ENCODE measurements at regions not wholly inside any gene's neighbourhood (a gene's known extent, or its start where the extent isn't known, plus 50 kb on each side); places are given as distances from the start of the nearest gene placed in this dataset.

DNA sequence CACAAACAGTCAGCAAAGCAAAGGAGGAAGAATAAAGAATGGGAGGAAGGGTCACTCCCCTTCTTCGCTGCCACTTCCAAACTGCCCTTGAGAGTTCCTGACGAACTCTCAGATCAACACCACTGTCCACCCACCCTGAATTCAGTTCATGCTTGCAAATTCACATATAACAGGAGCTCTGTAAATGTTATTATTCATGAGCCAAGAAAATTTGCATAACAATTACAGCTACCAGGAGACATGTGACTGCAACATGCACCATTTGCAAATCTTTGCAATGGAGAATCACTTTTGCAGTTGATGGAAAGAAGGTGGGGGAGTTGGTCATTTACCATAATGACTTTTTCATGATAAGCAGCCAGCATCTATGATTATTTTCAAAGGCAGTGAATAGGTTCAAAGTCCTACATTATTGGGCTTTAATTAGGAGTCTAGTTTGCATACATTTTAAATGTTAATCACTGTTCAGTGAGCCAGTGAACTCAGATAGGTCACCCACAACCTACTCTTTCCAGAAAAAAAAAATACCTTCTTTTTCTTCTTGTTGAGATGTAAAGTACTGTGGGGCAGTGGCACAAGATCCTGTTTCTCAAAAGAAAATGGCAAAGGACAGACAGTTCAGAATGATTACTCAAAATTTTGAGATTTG lies 149.7 kb downstream of the CAAP1 start:
- DNase-seq (ENCODE audit: low read depth), result no peak

DNA sequence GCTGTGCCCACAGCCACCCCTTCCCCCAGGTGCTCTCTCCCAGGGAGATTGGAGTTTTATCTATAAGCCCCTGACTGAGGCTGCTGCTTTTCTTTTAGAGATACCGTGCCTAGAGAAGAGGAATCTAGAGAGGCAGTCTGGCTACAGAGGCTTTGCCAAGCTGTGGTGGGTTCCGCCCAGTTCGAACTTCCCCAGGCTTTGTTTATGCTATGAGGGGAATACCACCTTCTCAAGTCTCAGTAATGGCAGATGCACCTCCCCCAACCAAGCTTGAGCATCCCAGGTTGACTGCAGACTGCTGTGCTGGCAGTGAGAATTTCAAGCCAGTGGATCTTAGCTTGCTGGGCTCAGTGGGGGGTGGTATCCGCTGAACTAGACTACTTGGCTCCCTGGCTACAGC lies 157.4 kb downstream of the CAAP1 start:
- no peak for DNase-seq (ENCODE audit: low read depth)

DNA sequence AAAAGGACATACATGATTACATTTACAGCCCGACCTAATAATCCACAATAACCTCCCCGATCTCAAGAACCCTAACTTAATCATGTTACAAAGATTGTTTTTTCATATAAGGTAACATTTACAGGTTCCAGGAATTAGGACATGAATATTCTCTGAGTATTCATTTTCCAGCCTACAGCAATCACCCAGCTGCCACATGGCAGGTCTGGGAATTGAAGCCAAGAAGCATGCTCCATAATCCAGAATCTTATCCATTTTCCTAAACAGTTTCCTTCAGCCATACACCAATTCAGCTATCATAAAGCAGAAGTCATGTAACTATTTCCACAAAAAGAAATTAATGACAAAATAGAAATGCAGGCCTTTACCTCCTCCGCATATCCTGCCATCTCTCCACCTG lies 163.4 kb downstream of the CAAP1 start:
- no peak for DNase-seq (ENCODE audit: low read depth)

DNA sequence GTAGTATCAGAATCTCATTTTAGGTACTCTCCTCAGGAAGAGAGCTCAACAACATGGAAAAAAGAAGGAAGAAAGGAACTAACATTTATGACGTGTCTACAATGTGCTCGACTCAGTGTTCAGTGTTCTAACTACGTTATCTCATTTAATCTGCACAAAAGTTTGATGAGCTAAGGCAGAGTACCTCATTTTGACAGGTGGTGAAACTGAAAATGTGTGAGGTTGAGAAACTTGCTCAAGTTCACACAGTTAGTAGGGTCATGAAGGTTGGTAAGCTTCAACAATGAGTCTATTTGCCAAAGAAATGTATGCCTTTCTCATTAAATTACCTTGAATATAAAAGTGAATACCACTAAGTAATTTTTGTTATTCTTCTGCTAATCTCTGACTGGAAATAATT lies 165.1 kb downstream of the CAAP1 start:
- DNase-seq (ENCODE audit: low read depth), result no peak

DNA sequence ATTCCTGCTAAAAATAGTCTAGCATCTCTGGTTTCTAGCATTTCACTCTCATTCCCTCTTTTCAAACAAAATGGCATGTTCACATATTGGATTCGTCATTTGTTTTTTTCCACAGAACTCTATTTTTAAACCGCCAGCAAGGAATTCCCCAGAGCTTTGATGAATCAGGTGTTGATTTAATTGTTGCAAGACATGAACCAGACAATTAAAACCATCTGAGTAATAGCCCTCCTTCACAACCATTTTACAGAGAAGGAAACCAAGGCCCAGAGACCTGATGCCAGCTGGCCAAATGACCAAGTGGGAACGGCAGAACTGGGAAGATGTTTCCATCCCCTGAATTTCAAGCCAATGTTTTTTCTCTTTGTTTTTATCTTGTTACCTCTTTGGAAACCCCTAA lies 167.0 kb downstream of the CAAP1 start:
- no peak for DNase-seq (ENCODE audit: low read depth)

DNA sequence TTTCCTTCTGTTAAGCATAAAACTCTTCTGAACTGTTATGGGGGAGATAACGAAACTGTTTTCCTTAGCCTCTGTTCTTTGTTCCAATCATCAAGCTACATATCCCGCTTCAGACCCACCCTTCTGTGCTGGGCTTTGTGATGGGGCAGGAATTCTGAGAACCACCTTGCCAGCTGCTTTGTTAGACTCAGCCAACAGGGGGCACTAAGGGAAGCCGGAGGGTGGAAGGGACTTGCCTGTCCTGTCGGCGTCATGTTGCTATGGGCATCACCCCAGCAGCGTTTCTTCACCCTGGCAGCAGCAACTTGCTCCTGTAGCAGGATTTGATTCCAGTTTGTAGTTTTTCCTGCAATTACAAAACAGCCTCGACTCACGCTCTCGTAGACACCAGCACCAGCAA lies 169.1 kb downstream of the CAAP1 start:
- no peak for DNase-seq (ENCODE audit: low read depth)

DNA sequence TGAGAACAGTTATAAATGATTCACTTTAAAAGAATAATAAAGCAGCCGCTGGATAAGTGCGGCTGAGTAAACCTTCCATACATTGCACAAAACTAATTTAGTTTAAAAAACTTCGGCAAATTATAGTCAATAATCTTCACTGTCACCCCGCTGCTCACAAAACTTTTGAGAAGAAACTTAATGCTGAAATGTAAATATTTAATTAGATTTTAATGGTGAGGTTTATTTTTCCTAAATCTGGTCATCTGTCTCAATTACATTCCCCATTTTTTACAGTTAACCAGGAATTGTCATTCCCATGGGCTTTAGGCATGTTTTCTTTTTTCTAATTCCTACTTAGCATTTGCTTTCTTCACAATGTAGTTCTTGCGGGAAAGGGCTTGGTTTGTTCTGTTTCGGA lies 169.8 kb downstream of the CAAP1 start:
- no peak for DNase-seq (ENCODE audit: low read depth)

DNA sequence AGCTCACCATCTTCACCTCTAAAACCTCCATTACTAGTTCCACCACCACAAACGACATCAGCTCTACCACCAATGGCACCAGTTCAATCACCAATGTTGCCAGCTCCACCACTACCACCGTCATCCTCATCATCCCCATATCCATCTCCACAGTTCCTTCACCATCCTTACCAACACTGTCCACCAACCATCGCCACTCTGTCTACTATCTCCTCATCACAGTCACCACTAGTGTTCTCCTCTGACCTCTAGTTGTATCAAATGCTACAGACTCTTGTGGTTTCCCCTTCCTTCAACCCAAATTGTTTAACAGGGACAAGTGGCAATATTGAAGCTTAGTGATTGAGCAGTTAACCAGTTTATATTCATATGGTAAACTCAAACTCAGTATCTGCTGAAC lies 182.6 kb downstream of the CAAP1 start:
- no peak for DNase-seq (ENCODE audit: low read depth)

DNA sequence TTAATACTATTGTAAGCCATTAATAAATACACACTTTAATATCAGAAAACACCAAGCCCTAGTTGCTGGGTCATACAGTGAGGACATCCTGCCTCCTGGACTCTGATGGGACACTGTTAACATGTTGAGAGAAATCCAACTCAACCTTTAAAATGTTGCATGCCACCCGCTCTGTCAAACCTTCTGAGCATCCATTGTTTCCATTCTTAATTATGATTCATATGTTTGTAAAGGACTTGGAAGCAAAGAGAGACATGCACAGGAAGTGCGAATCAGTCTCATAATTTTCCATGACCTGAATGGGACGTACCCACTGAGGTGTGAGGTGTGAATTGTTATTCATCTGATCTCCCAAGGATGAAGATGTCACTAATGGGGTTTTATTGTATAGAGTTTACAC lies 186.4 kb downstream of the CAAP1 start:
- DNase-seq (ENCODE audit: low read depth), result no peak

DNA sequence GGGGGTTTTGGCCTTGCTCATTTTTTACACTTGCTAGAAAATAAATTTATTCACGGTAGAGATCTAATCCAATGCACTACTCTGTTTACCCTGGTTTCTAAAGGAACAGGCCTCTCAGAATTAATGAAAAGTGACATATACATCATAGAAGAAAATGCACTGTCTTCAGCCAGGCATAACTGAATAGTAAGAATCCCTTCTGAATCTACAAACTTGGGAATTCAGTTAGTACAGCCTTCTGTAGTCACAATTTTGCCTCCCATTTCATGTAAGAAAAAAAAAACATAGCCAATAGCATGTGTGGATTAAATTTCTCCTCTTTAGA lies 197.3 kb downstream of the CAAP1 start:
- no peak for DNase-seq (ENCODE audit: low read depth)

DNA sequence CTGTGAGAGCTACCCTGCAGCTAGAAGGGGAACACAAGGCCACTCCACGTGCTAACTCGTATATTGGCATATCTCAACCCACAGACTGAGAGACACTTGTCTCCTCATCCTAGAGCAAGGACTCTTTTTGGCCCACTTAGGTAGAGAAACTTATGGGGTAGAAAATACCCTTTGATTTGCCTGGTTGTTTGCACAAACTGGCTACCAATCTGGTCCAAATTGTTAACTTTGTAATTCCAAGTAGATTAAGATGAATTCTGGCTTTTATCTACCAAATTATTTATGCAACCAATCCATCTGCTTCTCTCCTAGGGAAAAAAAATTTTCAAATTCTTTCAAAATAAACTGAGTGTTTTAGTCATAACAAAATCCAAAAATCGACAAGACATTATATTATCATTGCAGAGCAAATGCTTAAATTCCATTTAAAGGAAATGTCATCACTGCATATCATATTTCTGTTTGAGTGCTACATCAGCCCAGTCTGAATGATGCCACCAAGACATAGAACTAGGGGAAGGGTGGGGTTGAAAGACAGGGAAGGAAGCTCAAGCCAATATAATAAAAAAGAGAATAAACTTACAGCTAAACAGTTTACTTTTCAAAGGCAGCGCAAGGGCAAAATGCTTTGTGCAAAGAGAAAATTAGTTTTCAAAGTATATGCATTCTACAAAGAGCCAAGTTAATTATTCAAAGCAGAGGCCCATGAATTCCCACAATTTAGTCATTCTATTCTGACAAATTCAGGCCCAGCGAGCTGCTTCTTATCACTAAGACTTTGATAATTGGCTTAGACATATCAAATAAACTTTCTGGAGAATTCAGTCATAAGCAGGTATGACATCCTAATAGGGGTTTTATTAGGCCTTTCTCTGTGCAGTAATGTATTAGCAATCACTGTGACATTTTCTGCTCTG lies 198.0 kb downstream of the CAAP1 start:
- no peak for DNase-seq (ENCODE audit: low read depth)

DNA sequence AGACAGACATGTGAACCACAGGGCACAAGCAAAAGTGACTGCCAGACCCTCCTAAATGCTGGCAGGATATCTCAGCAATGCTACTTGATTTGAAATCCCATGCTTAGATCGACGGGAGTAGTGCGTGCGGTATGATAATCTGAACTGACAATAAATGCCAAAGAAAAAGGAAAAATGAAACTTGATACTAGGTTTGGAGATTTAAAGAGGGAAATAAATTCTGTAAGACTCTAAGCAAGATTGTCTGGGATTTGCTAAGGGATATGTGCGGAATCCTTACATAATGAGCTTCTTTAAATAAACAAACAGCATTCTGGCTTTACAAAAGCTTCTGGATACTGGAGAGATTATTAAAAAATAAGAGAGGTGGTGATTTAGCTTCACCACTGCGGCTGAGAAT lies 203.6 kb downstream of the CAAP1 start:
- no peak for DNase-seq (ENCODE audit: low read depth)

DNA sequence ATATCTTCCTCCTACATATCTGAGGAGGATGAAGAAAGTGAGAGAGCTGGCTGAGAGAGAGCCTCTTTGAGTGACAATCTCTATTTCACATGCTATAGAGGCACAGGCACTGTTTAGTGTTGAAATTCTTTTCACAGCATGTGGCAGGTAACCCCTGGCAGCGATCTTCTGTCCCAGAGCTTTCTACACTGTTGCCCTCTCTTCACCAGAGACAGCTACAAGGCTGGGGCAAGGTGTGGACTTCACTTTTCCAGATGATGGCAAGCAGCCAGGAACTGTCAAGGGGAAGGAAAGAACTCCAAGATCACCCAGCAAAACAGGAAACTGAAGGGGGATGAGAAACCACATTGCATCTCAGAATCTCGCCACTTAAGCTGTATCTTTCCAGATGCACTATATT lies 205.2 kb downstream of the CAAP1 start:
- no peak for DNase-seq (ENCODE audit: low read depth)

DNA sequence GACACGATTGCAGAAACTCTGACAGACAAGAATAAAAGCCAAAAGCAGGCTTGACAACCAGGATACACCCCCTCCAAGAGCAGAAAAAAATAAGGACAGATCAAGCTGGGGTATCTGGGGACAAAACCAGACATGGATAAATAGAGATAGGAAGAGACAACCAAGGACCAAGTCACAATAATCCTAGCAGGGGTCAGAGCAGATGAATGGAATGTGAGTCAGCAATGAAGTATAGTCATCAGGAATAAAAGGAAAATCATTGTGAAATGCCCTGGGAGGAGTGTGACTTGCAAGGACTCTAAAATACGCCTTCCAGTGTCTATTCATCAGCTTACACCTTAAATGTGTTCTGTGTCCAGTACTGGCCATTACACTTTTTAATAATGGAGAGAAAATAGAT lies 206.8 kb downstream of the CAAP1 start:
- peak; percentile 1 for DNase-seq (ENCODE audit: low read depth)

DNA sequence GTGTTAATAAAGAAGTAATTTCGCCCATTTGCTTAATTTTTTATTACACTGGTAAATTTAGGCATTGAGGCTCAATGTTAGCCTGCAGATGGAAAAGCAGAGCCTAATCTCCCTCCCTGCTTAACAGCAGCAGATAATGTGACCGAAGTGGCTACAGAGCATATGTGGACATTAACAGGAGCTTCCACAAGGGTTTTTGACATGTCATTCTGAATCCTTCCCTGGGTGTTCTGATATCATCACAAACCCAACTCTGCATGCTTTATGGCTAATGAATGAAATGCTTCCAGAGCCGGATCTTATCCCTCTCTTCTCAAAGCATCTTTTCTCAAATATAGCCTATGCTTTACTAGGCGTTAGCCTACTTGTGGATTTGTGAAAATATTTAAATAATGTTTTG lies 208.6 kb downstream of the CAAP1 start:
- DNase-seq (ENCODE audit: low read depth), result no peak

DNA sequence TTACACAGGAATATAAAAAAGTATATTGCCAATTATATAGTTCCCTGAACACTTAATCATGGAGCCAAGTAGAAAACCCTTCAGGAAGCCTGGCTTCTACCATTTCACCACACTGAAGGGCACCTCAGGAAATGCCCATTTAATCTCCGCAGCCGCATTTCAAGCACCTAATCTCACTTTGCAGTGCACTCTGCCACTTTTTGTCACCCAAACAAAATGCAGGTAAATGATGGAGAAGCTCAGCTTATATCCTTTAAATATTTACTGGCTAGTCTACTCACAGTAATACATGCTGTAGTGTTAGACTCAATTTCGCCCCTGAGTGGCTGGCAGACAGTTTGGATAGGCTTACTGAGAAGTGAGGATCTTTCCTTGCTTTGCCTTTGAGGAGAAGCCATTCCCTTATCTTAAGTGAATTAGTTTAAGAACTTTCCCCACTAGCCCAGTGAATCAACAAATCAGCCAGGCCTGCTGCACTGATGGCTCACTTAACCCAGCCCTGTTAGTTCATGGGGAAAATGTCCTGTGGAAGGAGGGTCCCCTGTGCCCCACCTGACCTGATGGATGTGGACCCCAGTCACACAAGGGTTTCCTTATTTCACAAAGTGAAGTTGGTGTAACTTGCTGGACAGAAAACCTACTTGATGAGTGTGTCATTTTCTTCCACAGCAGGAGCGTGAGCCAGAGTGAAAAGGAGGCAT lies 209.7 kb downstream of the CAAP1 start:
- DNase-seq (ENCODE audit: low read depth), result no peak

DNA sequence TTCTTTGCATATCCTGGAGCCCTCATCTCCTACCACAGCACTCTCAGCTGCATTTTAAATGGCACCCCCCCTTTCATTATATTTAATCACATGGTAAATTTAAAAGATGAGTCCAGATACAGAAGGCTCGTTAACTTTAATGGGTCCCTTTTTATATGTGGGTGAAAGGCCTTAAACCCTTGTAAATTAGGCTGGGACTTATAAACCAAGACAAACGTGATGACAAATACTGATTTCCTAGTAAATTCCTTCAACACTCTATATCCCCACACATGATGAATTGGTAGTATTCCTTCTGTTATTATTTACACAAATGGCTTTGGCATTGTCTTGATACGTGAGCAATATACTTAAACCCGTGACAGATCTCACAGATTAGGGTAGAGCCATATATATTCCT lies 210.6 kb downstream of the CAAP1 start:
- no peak for DNase-seq (ENCODE audit: low read depth)

DNA sequence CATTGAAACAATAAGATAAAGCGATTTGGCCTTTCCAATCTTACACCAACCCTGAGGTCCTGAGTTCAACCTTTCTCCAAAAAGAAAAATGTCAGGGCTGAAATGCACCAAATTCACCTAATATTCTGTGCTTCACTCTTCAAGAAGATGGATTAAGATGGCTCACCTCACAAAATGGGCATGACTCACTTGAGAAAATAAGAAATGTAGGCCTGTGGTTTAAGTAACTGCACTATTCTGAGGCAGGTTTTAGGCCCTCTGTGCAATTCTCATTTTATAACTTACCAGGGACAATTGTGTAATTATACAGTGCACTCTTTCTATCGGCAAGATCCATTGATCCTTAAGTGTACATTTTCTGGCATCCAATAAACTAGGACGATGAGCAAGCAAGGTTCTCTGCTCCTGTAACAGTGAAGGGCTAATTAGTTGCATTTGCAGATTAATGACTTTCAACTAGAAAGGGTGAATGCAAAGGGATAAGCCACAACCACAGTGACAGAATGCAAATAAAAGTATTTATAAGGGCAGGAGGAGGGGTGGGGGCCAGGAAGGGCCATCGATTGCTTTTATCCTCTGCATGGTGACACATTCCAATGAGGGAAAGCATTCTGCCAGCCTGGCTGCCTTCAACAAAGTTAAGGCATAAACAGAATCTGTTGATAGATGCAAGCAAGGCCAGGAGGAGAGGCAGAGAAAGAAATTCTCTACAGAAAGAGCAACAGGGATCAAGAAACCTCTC lies 214.5 kb downstream of the CAAP1 start:
- no peak for DNase-seq (ENCODE audit: low read depth)

DNA sequence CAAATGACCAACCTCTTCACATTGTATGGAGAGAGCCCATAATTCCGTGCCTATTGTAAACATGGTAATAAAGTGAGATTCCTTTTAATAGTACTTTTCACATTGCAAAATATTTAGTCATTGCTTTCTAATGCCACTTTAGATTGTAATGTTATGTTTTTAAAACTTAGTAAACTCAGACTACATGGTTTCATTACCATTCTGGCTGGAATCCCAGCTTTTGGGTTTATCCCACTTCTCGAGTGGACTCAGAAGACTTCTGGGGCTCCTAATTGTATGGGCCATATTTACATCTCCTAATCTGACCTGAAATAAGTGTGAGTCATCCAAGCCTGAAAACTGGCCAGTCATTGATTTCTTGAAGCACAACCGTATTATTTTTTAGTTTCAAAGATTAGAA lies 217.6 kb downstream of the CAAP1 start:
- DNase-seq (ENCODE audit: low read depth), result no peak

DNA sequence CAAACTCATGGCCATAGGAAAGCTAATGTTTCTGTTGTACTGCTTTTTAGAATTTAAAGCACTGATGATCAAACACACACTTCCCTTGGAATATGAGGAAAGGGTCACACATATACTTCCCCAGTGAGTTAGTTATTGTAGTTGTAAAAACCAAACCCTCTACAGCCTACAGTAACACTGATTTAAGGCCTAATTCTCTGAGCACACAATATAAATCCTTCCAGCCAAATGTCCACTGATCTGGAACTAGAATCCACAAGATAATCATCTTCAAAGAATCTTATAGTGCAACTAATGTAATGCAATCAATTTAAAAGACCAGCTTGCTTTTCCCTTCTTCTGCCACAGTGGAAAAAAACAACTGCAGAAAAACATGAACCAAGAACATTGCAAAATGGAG lies 219.3 kb downstream of the CAAP1 start:
- DNase-seq (ENCODE audit: low read depth), result no peak

DNA sequence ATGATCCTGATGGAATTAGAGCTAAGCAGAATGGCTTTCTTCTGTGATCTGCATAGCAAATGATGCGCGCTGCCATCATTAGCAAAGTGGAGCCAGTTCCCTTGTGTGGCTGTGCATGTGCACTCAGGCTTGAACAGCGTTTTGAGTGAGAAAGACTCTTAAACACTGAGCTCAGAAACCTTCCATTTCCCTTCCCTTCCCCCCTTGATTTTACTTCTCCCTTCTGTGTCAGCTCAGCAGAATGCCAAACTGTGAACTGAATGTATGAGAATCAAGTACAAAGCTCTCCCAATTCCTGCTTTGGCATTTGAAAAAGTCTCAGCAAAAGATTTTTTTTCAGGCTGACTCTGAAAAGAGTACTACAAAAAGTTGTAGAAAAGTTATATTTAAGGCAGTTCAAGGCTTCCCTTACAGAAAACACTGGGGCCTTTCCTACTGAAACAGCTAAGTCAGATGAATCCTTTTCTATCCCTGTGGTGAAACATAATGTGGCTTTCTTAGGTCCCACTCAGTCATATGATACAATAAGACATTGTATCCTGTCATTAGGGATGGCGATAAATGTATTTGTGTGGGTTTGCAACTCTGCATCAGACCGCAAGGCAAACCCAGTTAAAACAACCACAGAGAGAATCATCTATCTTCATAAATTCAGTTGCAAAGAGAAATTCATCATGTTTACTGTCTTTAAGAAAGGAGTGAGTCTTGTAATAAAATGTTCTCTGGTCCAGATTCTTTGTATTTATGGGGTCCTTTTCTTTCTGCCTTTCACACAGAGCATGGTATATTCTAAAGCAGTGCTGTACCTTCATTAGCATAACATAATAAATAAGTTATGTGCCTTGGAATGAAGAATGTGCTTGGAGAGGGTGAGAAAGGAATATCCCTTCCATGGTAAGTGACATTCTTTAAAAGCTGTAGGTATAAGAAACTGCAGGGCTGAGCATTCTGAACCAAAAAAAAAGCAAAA lies 222.6 kb downstream of the CAAP1 start:
- DNase-seq (ENCODE audit: low read depth), result no peak

All from GM04504 (cell line).